CD4-positive, CD25-positive, alpha-beta regulatory T cell (primary cell): ENCODE measurements at regions not wholly inside any gene's neighbourhood (a gene's known extent, or its start where the extent isn't known, plus 50 kb on each side); places are given as distances from the start of the nearest gene placed in this dataset.

Experiments
- ATAC-seq, 2 donors: fragments of 150-1000 bp; cut with Tn5 transposase; one replicate each; pipeline ENCODE4 v1.10.0; 2021; ENCODE audit warnings: low read depth in 2 of 2, moderate number of reproducible peaks in 2 of 2, moderate library complexity in 1 of 2
- DNase-seq, 3 donors: peaks; one replicate each; pipeline versions ENCODE4 v3.0.0 to v3.0.0-alpha.2; 2012 to 2022; ENCODE audit warnings: mixed read lengths in 1 of 3
- H3K27ac ChIP-seq: one replicate; pipeline ENCODE4 v1.7.0; 2013; ENCODE audit warnings: mild to moderate bottlenecking, low read length; ENCODE audit not compliant: insufficient read depth, poor library complexity, severe bottlenecking
- H3K27me3 ChIP-seq: one replicate; pipeline ENCODE4 v1.7.0; 2013; ENCODE audit warnings: low read length; ENCODE audit not compliant: control insufficient read depth, insufficient read depth
- H3K36me3 ChIP-seq: one replicate; pipeline ENCODE4 v1.7.0; 2013; ENCODE audit warnings: mild to moderate bottlenecking, low read length, moderate library complexity; ENCODE audit not compliant: control insufficient read depth, insufficient read depth
- H3K4me1 ChIP-seq: 2 replicates; pipeline ENCODE4 v1.7.0; 2013; ENCODE audit warnings: mild to moderate bottlenecking, low read length; ENCODE audit not compliant: insufficient read depth, control insufficient read depth, poor library complexity, severe bottlenecking
- H3K4me3 ChIP-seq: one replicate; pipeline ENCODE4 v1.7.0; 2013; ENCODE audit warnings: low read depth, mild to moderate bottlenecking, low read length, moderate library complexity
- H3K9me3 ChIP-seq, 2 experiments: 1 replicate in 1 of 2; 2 replicates in 1 of 2; pipeline ENCODE4 v1.7.0; 2013; ENCODE audit warnings: low read length in 2 of 2, mild to moderate bottlenecking in 1 of 2, moderate library complexity in 1 of 2; ENCODE audit not compliant: control insufficient read depth in 2 of 2
- H3K27ac Mint-ChIP-seq, 3 donors: one replicate each; pipeline ENCODE4 v1.8.0; 2020 to 2022; ENCODE audit warnings: mild to moderate bottlenecking in 3 of 3, mixed read lengths in 3 of 3, moderate library complexity in 2 of 3
- H3K27me3 Mint-ChIP-seq: one replicate; pipeline ENCODE4 v1.8.0; 2022; ENCODE audit warnings: mild to moderate bottlenecking, mixed read lengths
- H3K36me3 Mint-ChIP-seq: one replicate; pipeline ENCODE4 v1.8.0; 2020; ENCODE audit warnings: mixed read lengths
- H3K4me1 Mint-ChIP-seq, 4 donors: one replicate each; pipeline ENCODE4 v1.8.0; 2020 to 2022; ENCODE audit warnings: mixed read lengths in 4 of 4, mild to moderate bottlenecking in 1 of 4
- H3K4me3 Mint-ChIP-seq, 4 donors: one replicate each; pipeline ENCODE4 v1.8.0; 2020 to 2022; ENCODE audit warnings: mild to moderate bottlenecking in 4 of 4, mixed read lengths in 4 of 4, moderate library complexity in 3 of 4
- H3K9me3 Mint-ChIP-seq, 7 donors: one replicate each; pipeline ENCODE4 v1.8.0; 2020 to 2022; ENCODE audit warnings: mixed read lengths in 7 of 7, mild to moderate bottlenecking in 3 of 7, moderate library complexity in 2 of 7

DNA sequence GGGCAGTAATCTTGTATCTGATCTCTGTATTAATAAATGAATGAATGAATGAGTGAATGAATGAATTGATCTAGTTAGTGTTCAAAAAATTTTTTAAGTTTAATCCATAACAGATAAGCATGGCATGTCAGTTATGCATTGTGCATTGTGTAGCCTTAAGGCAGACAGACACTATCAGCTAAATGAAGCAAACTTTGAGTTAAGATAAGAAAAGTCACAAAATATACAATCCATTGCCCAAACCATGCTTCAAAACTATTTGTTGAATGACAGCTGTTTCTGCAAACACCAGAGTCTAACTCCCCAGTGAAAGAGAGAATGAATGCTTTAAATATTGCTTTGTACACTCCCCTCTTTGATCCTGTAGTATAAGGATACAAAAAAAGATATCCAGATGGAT lies 314.3 kb upstream of the ETAA1 start:
- peaks cover 0 to 10% (median 4%) of the 10 kb centered on the region in 7 donors for H3K9me3 Mint-ChIP-seq
- Histone ChIP-seq H3K4me3 (no peak overlapping the region), H3K27me3 (no peaks in the 10 kb centered on the region), H3K27ac (no peak overlapping the region), H3K36me3 (no peaks in the 10 kb centered on the region), H3K9me3 (peaks cover 0 to 3% of the 10 kb centered on the region in 2 experiments), H3K4me1 (no peaks in the 10 kb centered on the region)
- no peak overlapping the region for H3K27ac Mint-ChIP-seq
- H3K27me3 Mint-ChIP-seq, result no peaks in the 10 kb centered on the region
- DNase-seq (no peak), ATAC-seq (no peak)
- H3K4me1 Mint-ChIP-seq, result no peaks in the 10 kb centered on the region
- H3K36me3 Mint-ChIP-seq, result no peaks in the 10 kb centered on the region
- H3K4me3 Mint-ChIP-seq, result no peak overlapping the region

GRCh38 chr2:67083951-67084350 lies 313.2 kb upstream of the ETAA1 start:
- Histone ChIP-seq H3K9me3 (peaks cover 0 to 3% of the 10 kb centered on the region in 2 experiments), H3K4me3 (no peak overlapping the region), H3K27me3 (no peaks in the 10 kb centered on the region), H3K36me3 (no peaks in the 10 kb centered on the region), H3K27ac (no peak overlapping the region), H3K4me1 (no peaks in the 10 kb centered on the region)
- no peak for DNase-seq
- Mint-ChIP-seq H3K4me3 (no peak overlapping the region), H3K9me3 (peaks cover 3 to 13% (median 6%) of the 10 kb centered on the region in 7 donors), H3K36me3 (no peaks in the 10 kb centered on the region), H3K4me1 (no peaks in the 10 kb centered on the region), H3K27me3 (no peaks in the 10 kb centered on the region), H3K27ac (no peak overlapping the region)
- no peak for ATAC-seq

GRCh38 chr2:67085146-67085545 lies 312.0 kb upstream of the ETAA1 start:
- H3K36me3 Mint-ChIP-seq, result no peaks in the 10 kb centered on the region
- H3K4me3 ChIP-seq, result no peak overlapping the region
- peaks cover 3 to 10% (median 5%) of the 10 kb centered on the region in 7 donors for H3K9me3 Mint-ChIP-seq
- H3K4me3 Mint-ChIP-seq, result no peak overlapping the region
- no peaks in the 10 kb centered on the region for H3K27me3 Mint-ChIP-seq
- H3K4me1 ChIP-seq, result no peaks in the 10 kb centered on the region
- H3K27ac ChIP-seq, result no peak overlapping the region
- no peak overlapping the region for H3K27ac Mint-ChIP-seq
- no peaks in the 10 kb centered on the region for H3K36me3 ChIP-seq
- peaks cover 0 to 3% of the 10 kb centered on the region in 2 experiments for H3K9me3 ChIP-seq
- H3K27me3 ChIP-seq, result no peaks in the 10 kb centered on the region
- no peak for DNase-seq
- no peaks in the 10 kb centered on the region for H3K4me1 Mint-ChIP-seq
- ATAC-seq, result no peak

DNA sequence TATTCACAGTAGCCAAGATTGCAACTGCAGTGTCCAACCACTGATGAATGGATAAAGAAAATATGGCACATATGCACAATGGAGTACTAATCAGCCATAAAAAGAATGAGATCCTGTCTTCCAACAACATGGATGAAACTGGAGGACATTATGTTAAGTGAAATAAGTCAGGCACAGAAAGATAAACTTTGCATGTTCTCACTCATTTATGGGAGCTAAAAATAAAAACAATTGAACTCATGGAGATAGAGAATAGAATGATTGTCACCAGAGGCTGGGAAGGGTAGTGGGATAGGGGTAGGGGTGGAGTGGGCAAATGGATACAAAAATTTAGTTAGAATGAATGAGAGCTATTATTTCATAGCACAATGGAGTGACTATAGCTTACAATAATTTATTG lies 305.5 kb upstream of the ETAA1 start:
- ATAC-seq (no peak), DNase-seq (no peak)
- Histone ChIP-seq H3K27me3 (no peaks in the 10 kb centered on the region), H3K4me3 (no peak overlapping the region), H3K9me3 (no peaks in the 10 kb centered on the region), H3K27ac (no peak overlapping the region), H3K4me1 (no peaks in the 10 kb centered on the region), H3K36me3 (no peaks in the 10 kb centered on the region)
- Mint-ChIP-seq H3K36me3 (no peaks in the 10 kb centered on the region), H3K4me1 (no peaks in the 10 kb centered on the region), H3K27ac (no peak overlapping the region), H3K9me3 (peaks cover 0 to 10% (median 2%) of the 10 kb centered on the region in 7 donors), H3K27me3 (no peaks in the 10 kb centered on the region), H3K4me3 (no peak overlapping the region)

- no peak for DNase-seq
- Histone ChIP-seq H3K9me3 (no peaks in the 10 kb centered on the region), H3K4me1 (no peaks in the 10 kb centered on the region), H3K27me3 (no peaks in the 10 kb centered on the region), H3K36me3 (no peaks in the 10 kb centered on the region), H3K4me3 (no peak overlapping the region), H3K27ac (no peak overlapping the region)
- no peak overlapping the region for H3K4me3 Mint-ChIP-seq
- H3K27ac Mint-ChIP-seq, result no peak overlapping the region
- H3K9me3 Mint-ChIP-seq, result peaks cover 0 to 5% (median 0%) of the 10 kb centered on the region in 7 donors
- no peak for ATAC-seq
- H3K27me3 Mint-ChIP-seq, result no peaks in the 10 kb centered on the region
- H3K36me3 Mint-ChIP-seq, result no peaks in the 10 kb centered on the region
- H3K4me1 Mint-ChIP-seq, result no peaks in the 10 kb centered on the region
Observed at GRCh38 chr2:67095121-67095520, 302.0 kb upstream of the ETAA1 start.

- ATAC-seq (no peak), DNase-seq (no peak)
- H3K9me3 ChIP-seq, result no peaks in the 10 kb centered on the region
- Mint-ChIP-seq H3K27me3 (no peaks in the 10 kb centered on the region), H3K4me1 (no peaks in the 10 kb centered on the region), H3K36me3 (no peaks in the 10 kb centered on the region), H3K27ac (no peak overlapping the region), H3K9me3 (peaks cover 0 to 2% (median 0%) of the 10 kb centered on the region in 7 donors), H3K4me3 (no peak overlapping the region)
- H3K27me3 ChIP-seq, result no peaks in the 10 kb centered on the region
- H3K36me3 ChIP-seq, result no peaks in the 10 kb centered on the region
- H3K4me1 ChIP-seq, result no peaks in the 10 kb centered on the region
- no peak overlapping the region for H3K4me3 ChIP-seq
- H3K27ac ChIP-seq, result no peak overlapping the region
Observed at GRCh38 chr2:67096886-67097285, 300.2 kb upstream of the ETAA1 start.

DNA sequence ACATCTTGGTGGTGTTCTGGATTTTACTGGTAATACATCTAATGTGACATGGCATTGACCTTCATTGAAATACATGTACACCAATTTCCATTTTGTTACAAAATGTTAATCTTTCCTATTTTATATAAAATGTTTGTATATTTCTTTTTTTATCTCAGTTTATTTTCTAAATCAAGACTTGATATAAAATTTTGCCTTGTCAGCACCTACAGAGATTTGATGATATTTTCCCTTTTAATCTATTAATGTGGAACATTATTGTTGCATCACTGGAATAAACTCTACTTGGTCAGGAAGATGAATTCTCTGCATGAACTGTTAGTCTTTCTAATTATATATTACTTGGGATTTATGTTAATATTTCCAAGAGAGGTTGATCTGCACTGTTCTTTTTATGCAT lies 294.0 kb upstream of the ETAA1 start:
- H3K4me3 Mint-ChIP-seq, result no peak overlapping the region
- no peak overlapping the region for H3K27ac Mint-ChIP-seq
- peaks cover 0 to 2% of the 10 kb centered on the region in 2 experiments for H3K9me3 ChIP-seq
- no peak overlapping the region for H3K4me3 ChIP-seq
- H3K36me3 Mint-ChIP-seq, result no peaks in the 10 kb centered on the region
- no peaks in the 10 kb centered on the region for H3K4me1 ChIP-seq
- H3K9me3 Mint-ChIP-seq, result peaks cover 0 to 18% (median 6%) of the 10 kb centered on the region in 7 donors
- no peaks in the 10 kb centered on the region for H3K4me1 Mint-ChIP-seq
- H3K36me3 ChIP-seq, result no peaks in the 10 kb centered on the region
- ATAC-seq, result no peak
- DNase-seq, result no peak
- no peak overlapping the region for H3K27ac ChIP-seq
- H3K27me3 Mint-ChIP-seq, result no peaks in the 10 kb centered on the region
- no peaks in the 10 kb centered on the region for H3K27me3 ChIP-seq

DNA sequence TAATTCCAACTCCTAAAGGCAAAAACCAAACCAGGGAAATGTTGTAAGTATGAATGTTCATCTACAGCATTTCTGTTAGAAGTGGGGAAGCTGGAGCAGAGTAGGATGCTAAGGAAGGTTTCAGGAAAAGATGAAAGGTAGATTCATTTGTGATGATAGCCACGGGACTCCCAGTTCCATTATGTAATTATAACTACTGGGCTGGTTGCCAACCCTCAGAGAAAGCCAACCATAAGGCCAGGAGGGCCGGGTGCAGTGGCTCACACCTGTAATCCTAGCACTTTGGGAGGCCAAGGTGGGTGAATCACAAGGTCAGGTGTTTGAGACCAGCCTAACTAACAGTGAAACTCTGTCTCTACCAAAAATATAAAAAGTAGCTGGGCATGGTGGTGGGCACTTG lies 288.9 kb upstream of the ETAA1 start:
- Histone ChIP-seq H3K4me1 (no peaks in the 10 kb centered on the region), H3K36me3 (no peaks in the 10 kb centered on the region), H3K27me3 (no peaks in the 10 kb centered on the region), H3K4me3 (no peak overlapping the region), H3K9me3 (peaks cover 0 to 2% of the 10 kb centered on the region in 2 experiments), H3K27ac (no peak overlapping the region)
- Mint-ChIP-seq H3K27me3 (no peaks in the 10 kb centered on the region), H3K27ac (no peak overlapping the region), H3K9me3 (peaks cover 2 to 18% (median 6%) of the 10 kb centered on the region in 7 donors), H3K36me3 (no peaks in the 10 kb centered on the region), H3K4me1 (no peaks in the 10 kb centered on the region), H3K4me3 (no peak overlapping the region)
- DNase-seq (no peak), ATAC-seq (no peak)
